Jurkat, Clone E6-1 (cell line): ENCODE measurements at regions not wholly inside any gene's neighbourhood (a gene's known extent, or its start where the extent isn't known, plus 50 kb on each side); places are given as distances from the start of the nearest gene placed in this dataset.
"Not testable (repeated sequence)": the region's sequence is repeated elsewhere in the genome, so short reads cannot be mapped to it uniquely, and the experiment has no call there.

Experiments
- DNase-seq: peaks from one replicate; pipeline ENCODE4 v3.0.0-alpha.2; 2011; ENCODE audit warnings: low read depth, low spot score
- H3K4me3 ChIP-seq: 2 replicates; pipeline ENCODE4 v1.5.1; 2011; ENCODE audit warnings: mild to moderate bottlenecking, low read length, control low read depth, moderate library complexity

DNA sequence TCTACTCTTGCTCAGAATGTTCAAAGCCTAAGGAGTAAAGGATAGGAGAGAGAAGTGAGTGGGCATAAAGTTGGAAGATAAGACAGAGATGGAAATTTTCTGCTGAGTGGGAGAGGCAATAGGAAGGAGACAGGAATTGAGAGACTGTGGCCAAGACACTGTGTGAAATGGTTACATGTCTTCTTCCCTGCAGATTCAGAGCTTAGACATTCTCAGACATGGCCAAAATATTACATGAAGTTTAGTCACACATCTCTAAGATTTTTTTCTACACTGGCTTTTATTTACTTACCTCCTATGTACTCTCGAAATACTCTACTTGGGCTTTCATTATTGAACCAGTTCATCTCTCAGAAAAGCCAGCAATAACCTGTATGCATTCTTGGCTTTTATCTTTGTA lies 363.0 kb upstream of the FANCL start:
- no peak for DNase-seq
- no peak overlapping the region for H3K4me3 ChIP-seq

DNA sequence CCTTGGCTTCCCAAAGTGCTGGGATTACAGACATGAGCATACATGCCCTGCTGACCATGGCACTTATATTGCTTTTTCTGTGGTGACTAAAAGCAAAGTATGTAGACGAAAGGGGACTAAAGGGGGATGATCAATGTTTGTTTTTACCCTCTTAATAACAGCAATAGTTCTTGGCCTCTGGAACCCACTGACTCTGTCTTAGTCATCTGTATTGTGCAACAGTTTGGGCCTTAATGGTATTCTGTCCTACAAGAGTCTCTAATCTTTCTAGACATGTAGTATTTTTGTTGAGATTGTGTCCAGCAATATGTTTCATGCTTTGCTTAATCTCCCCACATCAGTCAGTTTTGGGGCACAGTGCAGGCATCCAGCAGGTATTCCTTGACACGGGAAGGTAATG lies 359.9 kb upstream of the FANCL start:
- H3K4me3 ChIP-seq = no peak overlapping the region
- no peak for DNase-seq

DNA sequence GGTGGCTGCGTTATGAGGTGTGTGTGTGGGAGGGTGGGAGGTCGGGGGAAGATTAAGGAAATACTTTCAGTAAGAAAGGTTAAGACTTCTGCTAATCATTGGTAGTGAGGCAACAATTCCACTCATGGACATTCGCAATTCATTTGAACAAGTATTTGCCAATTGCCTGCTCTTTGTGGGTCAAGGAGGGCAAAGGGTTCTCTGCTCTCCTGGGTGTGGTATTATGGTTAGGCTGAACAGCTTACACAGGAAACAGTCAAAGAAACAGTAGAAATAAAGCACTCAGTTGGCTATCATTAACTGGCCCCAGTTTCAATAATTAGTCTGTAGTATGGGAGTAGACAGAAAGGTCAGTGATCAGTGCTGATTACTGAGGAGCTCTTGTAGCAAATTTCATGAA lies 357.0 kb upstream of the FANCL start:
- H3K4me3 ChIP-seq = no peak overlapping the region
- no peak for DNase-seq

DNA sequence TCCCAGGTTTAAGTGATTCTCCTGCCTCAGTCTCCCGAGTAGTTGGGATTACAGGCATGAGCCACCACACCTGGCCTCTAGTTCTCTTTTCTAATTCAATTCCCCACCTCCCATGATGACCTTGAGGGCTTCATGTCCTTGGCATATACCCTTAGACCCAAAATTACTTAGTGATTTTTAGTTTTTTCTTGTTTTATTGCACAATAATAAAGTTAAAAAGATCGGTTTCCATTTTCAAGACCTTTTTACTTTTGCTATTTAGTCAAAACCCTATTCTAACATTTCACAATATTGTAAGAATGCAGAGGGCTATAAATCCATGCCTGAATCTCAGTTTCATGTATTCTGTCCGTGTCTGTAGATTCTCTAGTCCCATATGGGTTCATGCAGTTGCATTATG lies 354.6 kb upstream of the FANCL start:
- H3K4me3 ChIP-seq = no peak overlapping the region
- no peak for DNase-seq

DNA sequence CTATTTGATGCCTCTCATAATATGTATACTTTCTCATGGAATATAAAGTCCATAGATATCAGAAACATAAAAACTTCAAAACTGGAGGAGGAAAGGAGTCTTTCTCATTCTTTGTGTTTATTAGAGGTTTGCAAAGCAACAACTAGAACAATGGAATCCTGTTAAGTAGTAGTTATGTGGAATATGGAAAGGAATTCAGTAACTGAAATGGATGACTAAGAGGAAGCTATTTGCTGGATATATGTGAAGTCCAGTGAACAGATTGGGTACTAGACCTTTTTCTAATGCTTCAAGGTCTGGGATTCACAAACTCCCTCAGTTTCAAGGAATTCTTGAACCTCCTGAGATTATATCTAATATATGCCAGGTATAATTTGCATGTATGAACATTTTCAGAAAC lies 353.6 kb upstream of the FANCL start:
- no peak for DNase-seq
- no peak overlapping the region for H3K4me3 ChIP-seq

- no peak for DNase-seq
- no peak overlapping the region for H3K4me3 ChIP-seq
Measured at GRCh38 chr2:58594175-58594574, 353.1 kb upstream of the FANCL start.

DNA sequence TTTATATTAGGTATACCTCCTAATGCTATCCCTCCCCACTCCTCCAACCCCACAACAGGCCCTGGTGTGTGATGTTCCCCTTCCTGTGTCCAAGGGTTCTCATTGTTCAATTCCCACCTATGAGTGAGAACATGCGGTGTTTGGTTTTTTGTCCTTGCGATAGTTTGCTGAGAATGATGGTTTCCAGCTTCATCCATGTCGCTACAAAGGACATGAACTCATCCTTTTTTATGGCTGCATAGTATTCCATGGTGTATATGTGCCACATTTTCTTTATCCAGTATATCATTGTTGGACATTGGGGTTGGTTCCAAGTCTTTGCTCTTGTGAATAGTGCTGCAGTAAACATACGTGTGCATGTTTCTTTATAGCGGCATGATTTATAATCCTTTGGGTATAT lies 345.1 kb upstream of the FANCL start:
- DNase-seq, H3K4me3 ChIP-seq: not testable (repeated sequence)

- no peak for DNase-seq
- no peak overlapping the region for H3K4me3 ChIP-seq
Measured at GRCh38 chr2:58585233-58585632, 344.1 kb upstream of the FANCL start.

DNA sequence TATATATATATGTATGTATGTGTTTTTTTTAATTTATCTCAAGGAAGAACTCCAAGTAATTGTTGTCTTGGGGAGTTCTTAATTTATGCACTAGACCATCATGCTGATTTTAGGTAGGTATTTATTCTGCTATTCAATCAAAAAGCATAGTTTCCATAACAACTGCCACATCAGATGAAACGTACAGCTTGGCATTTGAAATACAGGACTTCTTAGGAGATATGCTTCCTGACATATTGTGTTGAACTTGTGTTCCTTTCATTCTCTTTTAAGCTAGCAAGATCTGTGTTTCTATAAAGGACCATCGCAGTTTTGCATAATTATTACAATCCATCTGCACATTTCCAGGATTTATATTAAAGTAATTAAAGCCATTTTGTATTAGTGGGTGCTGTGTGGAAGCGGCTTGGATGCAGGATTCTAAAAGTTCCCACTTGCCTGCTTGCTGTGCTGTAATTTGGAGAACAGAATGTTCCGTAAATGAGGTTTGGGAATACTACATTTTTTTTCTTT lies 343.5 kb upstream of the FANCL start:
- no peak overlapping the region for H3K4me3 ChIP-seq
- no peak for DNase-seq

DNA sequence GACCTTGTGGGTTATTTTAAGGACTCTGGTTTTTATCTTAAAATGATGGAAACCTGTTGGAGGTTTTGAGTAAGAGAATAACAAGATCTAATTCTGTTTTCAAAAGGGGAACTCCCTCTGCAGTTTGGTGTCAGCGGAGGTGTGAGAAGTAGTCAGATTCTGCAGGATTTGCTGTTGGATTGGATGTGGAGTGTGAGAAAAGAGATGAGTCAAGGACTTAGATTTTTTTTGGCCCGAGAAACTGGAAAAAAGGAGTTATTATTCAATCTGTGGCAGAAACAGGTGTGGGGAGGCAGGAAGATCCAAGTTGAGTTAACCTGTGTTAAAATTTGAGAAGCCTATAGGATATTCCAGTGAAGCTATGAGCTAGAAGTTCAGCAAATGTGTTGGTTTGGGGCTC lies 337.2 kb upstream of the FANCL start:
- no peak overlapping the region for H3K4me3 ChIP-seq
- DNase-seq = no peak

- DNase-seq = no peak
Measured at GRCh38 chr2:58574873-58575272, 333.7 kb upstream of the FANCL start.

DNA sequence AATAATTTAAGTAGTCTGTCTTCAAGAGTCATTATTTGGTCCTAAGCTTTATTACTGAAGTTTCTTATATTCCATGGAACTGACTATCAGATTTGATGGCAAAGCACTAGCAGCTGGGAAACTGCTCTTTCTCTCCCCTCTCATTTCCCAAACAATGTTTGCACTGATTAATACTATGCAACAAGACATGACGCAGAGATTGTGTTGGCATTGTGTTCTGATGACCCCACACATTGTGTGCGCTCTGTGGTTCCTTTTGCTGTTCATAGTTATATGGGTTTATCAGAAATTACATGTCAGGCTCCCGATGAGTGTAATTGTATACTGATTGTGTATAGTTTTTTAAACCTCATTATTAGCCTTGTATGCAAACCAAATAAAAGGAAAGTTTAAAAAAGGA lies 331.6 kb upstream of the FANCL start:
- DNase-seq = no peak

More at GRCh38 chr2:58574873-58575272, 333.7 kb upstream of the FANCL start:
- no peak overlapping the region for H3K4me3 ChIP-seq

DNA sequence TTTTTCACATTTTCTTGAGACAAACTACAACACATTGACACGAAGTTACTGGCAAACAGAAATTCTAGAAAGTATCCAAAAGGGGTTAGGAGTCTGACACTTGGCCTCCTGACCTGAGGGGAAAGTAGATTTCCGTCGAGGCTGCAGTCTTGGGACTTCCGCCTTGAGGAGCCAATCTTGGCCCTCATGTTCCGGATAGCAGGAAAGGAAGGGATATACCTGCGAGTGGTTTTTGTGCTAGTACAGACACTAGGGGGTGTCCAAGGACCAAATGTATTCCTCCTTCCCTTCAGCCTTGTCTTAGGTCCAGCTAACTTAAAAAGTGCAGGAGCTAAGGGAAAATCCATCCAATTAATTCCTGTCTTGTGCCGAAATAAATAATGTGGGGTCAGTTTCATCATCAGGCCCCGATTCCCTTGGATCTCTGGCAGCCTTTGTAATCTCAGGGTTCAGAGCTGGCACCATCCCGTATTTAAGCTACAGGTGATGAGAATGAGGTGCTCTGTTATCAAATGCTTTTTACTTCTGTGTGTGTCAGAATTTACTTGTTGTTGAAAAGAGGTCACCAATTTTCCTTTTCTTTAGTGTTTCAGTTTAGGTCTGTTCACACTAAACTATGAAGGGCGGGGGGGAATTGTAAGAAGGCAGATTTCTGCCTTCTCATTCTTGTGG lies 330.2 kb upstream of the FANCL start:
- peak; percentile 20 for DNase-seq
- no peak overlapping the region for H3K4me3 ChIP-seq

More for the DNA sequence above, 331.6 kb upstream of the FANCL start:
- no peak overlapping the region for H3K4me3 ChIP-seq

GRCh38 chr2:58569475-58570185 lies 328.5 kb upstream of the FANCL start:
- no peak for DNase-seq
- H3K4me3 ChIP-seq = no peak overlapping the region

GRCh38 chr2:58568901-58569300 lies 327.8 kb upstream of the FANCL start:
- H3K4me3 ChIP-seq = no peak overlapping the region
- DNase-seq = no peak

DNA sequence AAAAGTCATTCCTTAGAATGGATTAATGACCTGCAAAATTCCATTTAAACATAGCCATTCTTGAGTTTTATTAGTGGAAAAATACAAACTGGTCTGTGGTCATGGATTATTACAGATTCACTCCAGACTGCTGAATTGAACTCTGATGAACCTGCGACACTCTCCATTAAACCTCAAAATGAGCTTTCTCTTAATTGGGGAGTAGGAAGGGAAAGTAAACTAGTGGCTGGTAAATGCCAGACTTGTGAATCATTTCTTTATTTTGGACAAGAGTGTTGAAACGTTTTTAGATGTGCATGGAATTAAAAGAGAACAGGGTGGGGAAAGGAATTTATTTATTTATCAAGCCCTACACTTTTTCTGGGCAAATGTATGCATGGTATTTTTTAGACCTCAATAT lies 321.2 kb upstream of the FANCL start:
- H3K4me3 ChIP-seq = no peak overlapping the region
- DNase-seq = no peak

- no peak overlapping the region for H3K4me3 ChIP-seq
- no peak for DNase-seq
Measured at GRCh38 chr2:58560531-58560930, 319.4 kb upstream of the FANCL start.

DNA sequence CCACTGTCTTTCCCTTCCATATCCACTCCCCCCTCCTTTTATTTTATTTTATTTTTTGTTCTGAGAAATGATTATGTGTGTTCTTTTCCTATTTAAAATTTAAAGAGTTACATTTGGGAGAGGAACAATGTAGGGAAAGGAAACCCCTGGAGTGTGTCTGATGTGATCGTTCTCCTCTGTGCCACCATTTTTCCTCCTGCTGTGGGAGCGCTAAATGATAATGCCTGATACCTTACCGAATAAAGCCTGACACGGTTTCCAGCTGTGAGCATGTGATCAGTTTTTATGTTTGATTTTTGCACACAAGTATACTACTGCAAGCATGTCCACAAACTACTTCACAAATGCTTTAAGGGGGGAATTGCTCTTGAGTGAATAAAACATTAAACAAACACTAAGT lies 317.8 kb upstream of the FANCL start:
- H3K4me3 ChIP-seq = no peak overlapping the region

DNA sequence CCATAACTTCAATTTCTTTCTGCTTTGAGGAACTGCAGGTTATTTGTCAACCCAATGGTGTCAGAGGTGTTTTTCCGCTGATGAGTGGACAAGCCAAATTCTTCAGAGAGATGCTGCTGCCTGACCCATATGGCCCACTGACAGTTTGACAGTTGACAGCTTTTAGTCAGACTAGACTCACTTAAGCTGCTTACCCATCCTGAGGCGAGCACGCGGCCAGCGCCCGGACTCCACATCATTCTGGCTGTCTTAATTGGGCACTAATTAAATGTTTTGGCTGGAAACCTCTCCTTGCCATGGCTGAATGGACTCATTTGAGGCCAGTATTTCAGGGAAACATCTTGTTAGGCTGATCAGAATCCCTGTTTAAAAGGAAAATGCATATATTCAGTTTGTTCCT lies 316.1 kb upstream of the FANCL start:
- H3K4me3 ChIP-seq = no peak overlapping the region
- DNase-seq = no peak

More for the DNA sequence above, 317.8 kb upstream of the FANCL start:
- DNase-seq = no peak

DNA sequence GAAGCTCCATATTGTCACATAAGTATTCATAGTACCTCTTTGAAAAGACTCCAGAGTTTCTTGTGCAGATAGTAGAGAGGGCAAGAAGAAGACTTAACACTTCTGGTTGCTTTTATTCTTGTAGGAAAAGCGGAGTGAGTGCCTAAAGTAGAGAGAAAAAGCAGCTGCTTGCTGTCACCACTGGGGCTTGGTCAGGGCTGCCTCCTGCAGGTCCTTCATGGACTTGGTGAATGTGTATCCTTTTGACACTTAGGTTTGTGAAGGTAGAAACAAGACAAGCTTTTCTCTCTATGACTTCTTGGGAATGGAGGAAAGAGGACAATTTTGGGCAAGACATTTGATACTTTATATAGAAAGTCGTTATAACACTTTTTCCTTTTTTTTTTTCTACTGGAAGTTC lies 312.8 kb upstream of the FANCL start:
- no peak overlapping the region for H3K4me3 ChIP-seq
- DNase-seq = peak; percentile 9

GRCh38 chr2:58553522-58553921 lies 312.4 kb upstream of the FANCL start:
- H3K4me3 ChIP-seq = no peak overlapping the region
- DNase-seq = no peak
